ENCODE measurements at regions not wholly inside any gene's neighbourhood (a gene's known extent, or its start where the extent isn't known, plus 50 kb on each side); places are given as distances from the start of the nearest gene placed in this dataset.
"Not testable (repeated sequence)": the region's sequence is repeated elsewhere in the genome, so short reads cannot be mapped to it uniquely, and the experiment has no call there.

GRCh38 chr18:57950542-57950941, 93.5 kb upstream of the NEDD4L start:
- no peak for DNase-seq (ENCODE audit: low read depth)
- H3K4me3 ChIP-seq (ENCODE audit: low read depth, low read length) = no peak overlapping the region
- no peak for TF ChIP-seq CTCF (IDR thresholded peaks at IDR 0.05; ENCODE audit: insufficient read depth, low read depth, low read length, missing control alignments)

GRCh38 chr18:57949335-57949734, 94.7 kb upstream of the NEDD4L start:
- DNase-seq (ENCODE audit: low read depth); H3K4me3 ChIP-seq (ENCODE audit: low read depth, low read length): not testable (repeated sequence)

GRCh38 chr18:57947117-57947516, 96.9 kb upstream of the NEDD4L start:
- TF ChIP-seq CTCF (IDR thresholded peaks at IDR 0.05; ENCODE audit: insufficient read depth, low read depth, low read length, missing control alignments) = no peak
- no peak overlapping the region for H3K4me3 ChIP-seq (ENCODE audit: low read depth, low read length)
- DNase-seq (ENCODE audit: low read depth) = no peak

DNA sequence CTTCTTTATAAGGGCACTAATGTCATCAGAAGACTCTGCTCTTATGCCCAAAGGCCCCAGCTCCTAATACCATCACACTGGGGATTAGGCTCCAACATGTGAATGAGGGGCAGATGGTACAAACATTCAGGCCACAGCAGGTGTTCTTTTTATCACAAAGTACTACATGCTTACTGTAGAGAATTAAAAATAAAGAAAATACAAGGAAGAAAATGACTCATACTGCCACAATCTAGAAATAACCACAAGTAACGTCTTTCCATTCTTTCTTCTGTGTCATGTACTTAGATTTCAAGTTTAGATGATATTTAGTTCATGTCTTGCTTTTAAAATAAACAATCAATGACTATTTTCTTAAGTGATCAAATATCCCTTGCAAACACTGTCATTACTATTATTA, 100.3 kb upstream of the NEDD4L start:
- H3K4me3 ChIP-seq (ENCODE audit: low read depth, low read length) = no peak overlapping the region
- no peak for DNase-seq (ENCODE audit: low read depth)
- no peak for TF ChIP-seq CTCF (IDR thresholded peaks at IDR 0.05; ENCODE audit: insufficient read depth, low read depth, low read length, missing control alignments)

DNA sequence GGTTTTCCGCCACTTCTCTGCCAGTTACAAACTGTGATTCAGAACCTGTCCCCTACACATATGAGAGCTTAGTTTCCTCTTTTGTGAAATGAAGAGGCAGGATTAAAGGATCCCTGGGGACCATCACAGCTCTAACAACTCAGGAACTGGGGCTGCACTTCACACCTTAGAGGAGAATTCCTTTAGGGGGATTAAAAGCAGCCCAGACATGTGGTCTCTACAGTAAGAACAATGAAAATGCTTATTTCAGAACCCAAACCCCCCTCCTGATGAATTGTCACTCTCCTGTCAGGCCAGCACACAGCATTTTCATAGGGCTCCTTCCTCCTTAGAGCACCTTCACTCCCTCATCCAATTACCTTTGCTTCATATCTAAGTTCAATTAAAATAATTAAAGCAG, 101.5 kb upstream of the NEDD4L start:
- no peak for TF ChIP-seq CTCF (IDR thresholded peaks at IDR 0.05; ENCODE audit: insufficient read depth, low read depth, low read length, missing control alignments)
- no peak overlapping the region for H3K4me3 ChIP-seq (ENCODE audit: low read depth, low read length)
- no peak for DNase-seq (ENCODE audit: low read depth)

DNA sequence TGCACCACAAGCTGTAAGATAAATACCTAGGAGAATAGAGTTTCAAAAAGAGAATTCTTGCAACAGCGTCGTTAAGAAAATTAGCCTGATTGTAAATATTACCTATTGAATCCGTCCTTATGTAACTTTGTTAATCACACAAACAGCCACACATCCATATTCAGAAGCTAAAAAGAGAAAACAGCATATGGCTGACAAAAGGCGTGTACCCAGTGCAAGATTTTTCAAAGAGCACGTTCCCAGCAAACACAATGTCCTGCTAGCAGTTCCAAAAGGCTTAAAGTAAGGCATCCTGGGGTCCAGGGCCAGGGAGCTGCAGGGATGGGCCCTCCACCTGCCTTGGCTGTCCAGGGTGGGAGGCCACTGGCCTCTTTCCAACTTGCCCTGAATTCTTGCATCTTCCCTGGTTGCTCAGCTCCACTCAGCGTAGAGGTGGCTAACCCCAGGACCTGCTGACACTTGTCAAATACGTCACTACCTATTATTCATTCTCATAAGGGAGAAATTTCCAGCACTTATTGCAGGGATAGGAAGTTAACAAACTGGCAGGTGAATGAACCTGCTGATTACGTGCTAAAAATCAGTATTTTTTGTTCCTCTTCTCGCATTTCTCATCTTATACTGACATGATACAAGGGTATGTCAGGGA, 102.1 kb upstream of the NEDD4L start:
- no peak for TF ChIP-seq CTCF (IDR thresholded peaks at IDR 0.05; ENCODE audit: insufficient read depth, low read depth, low read length, missing control alignments)
- DNase-seq (ENCODE audit: low read depth) = no peak
- H3K4me3 ChIP-seq (ENCODE audit: low read depth, low read length) = no peak overlapping the region

GRCh38 chr18:57940166-57940660, 103.8 kb upstream of the NEDD4L start:
- H3K4me3 ChIP-seq (ENCODE audit: low read depth, low read length) = no peak overlapping the region
- DNase-seq (ENCODE audit: low read depth) = no peak
- no peak for TF ChIP-seq CTCF (IDR thresholded peaks at IDR 0.05; ENCODE audit: insufficient read depth, low read depth, low read length, missing control alignments)

DNA sequence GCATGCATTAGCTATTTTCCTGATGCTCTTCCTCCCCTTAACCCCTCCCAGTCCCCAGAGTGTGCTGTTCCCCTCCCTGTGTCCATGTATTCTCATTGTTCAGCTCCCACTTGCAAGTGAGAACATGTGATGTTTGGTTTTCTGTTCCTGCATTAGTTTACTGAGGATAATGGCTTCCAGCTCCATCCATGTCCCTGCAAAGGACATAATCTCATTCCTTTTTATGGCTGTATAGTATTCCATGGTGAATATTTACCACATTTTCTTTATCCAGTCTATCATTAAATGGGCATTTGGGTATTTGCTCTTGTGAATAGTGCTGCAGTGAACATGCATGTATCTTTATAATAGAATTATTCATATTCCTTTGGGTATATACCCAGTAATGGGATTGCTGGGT, 109.7 kb upstream of the NEDD4L start:
- H3K4me3 ChIP-seq (ENCODE audit: low read depth, low read length); DNase-seq (ENCODE audit: low read depth): not testable (repeated sequence)
